COLO829 (cell line): ENCODE measurements at regions not wholly inside any gene's neighbourhood (a gene's known extent, or its start where the extent isn't known, plus 50 kb on each side); places are given as distances from the start of the nearest gene placed in this dataset.
"Not testable (repeated sequence)": the region's sequence is repeated elsewhere in the genome, so short reads cannot be mapped to it uniquely, and the experiment has no call there.

Experiments used
- DNase-seq: peaks from one replicate; pipeline ENCODE4 v3.0.0; 2012; ENCODE audit warnings: low spot score

- DNase-seq = no peak
Measured at GRCh38 chr7:112540839-112541577, 60.2 kb downstream of the LSMEM1 start.

- DNase-seq = no peak
Measured at GRCh38 chr7:112546723-112547513, 66.1 kb downstream of the LSMEM1 start.

GRCh38 chr7:112547916-112548315 lies 67.1 kb downstream of the LSMEM1 start:
- DNase-seq = no peak

- DNase-seq = peak; percentile 56
Measured at GRCh38 chr7:112550468-112551060, 69.8 kb downstream of the LSMEM1 start.

- not testable (repeated sequence) for DNase-seq
Measured at GRCh38 chr7:112551521-112551920, 70.7 kb downstream of the LSMEM1 start.

GRCh38 chr7:112554591-112554990 lies 73.8 kb downstream of the LSMEM1 start:
- DNase-seq = no peak

- DNase-seq = no peak
Measured at GRCh38 chr7:112556633-112557032, 75.8 kb downstream of the LSMEM1 start.

- DNase-seq = no peak
Measured at GRCh38 chr7:112566442-112567324, 85.9 kb downstream of the LSMEM1 start.

- DNase-seq = no peak
Measured at GRCh38 chr7:112567388-112567787, 86.6 kb downstream of the LSMEM1 start.

- DNase-seq = no peak
Measured at GRCh38 chr7:112571852-112572607, 91.2 kb downstream of the LSMEM1 start.

- DNase-seq = no peak
Measured at GRCh38 chr7:112572669-112573301, 92.0 kb downstream of the LSMEM1 start.

- peak; percentile 27 for DNase-seq
Measured at GRCh38 chr7:112573302-112574039, 92.7 kb downstream of the LSMEM1 start.

GRCh38 chr7:112575864-112576263 lies 95.1 kb downstream of the LSMEM1 start:
- DNase-seq = no peak

GRCh38 chr7:112579388-112579787 lies 98.6 kb downstream of the LSMEM1 start:
- no peak for DNase-seq

- no peak for DNase-seq
Measured at GRCh38 chr7:112580717-112581435, 100.1 kb downstream of the LSMEM1 start.

- DNase-seq = no peak
Measured at GRCh38 chr7:112581529-112581928, 100.7 kb downstream of the LSMEM1 start.

- no peak for DNase-seq
Measured at GRCh38 chr7:112584290-112584689, 103.5 kb downstream of the LSMEM1 start.

GRCh38 chr7:112587504-112587903 lies 106.7 kb downstream of the LSMEM1 start:
- no peak for DNase-seq

- not testable (repeated sequence) for DNase-seq
Measured at GRCh38 chr7:112592565-112593263, 111.9 kb downstream of the LSMEM1 start.
